ENCODE measurements at regions not wholly inside any gene's neighbourhood (a gene's known extent, or its start where the extent isn't known, plus 50 kb on each side); places are given as distances from the start of the nearest gene placed in this dataset.

DNA sequence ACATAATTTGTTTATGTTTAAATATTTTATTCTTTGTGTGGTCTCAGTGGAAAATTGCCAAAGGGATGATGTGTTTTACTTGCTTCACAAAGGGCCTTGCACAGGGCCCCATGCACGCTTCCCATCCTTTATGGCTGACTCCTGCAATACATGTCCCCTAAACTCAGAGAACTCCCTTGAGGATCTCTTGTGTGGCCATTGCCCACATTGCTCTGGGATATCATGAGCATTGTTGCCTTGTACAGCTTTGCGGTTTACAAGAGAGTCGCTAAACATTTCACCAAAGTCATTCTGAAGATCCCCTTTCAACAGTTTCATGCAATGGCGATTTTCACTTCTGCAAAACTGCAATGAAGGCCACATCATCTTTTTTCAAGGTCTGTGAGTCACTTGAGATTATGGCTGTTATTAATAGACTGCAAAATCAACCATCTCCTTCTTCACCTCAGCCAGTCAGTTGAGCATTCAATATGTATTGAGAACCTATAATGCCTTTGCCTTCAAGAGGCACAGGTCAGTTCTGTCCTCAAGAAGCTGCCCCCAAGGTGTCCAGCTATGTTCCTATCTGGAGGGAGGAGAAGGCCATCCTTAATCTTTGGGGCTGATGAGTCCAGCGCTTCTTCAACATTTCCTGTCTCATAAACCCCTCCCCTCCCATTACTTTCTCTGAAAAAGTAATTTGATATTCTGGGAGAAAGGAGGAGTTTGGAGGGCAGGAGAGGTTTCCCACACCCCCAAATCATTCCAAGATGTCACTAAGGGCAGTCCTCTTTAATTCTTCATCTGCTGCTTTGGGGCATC, 108.1 kb downstream of the CCDC71L start:
- TF ChIP-seq, protein P1, sequence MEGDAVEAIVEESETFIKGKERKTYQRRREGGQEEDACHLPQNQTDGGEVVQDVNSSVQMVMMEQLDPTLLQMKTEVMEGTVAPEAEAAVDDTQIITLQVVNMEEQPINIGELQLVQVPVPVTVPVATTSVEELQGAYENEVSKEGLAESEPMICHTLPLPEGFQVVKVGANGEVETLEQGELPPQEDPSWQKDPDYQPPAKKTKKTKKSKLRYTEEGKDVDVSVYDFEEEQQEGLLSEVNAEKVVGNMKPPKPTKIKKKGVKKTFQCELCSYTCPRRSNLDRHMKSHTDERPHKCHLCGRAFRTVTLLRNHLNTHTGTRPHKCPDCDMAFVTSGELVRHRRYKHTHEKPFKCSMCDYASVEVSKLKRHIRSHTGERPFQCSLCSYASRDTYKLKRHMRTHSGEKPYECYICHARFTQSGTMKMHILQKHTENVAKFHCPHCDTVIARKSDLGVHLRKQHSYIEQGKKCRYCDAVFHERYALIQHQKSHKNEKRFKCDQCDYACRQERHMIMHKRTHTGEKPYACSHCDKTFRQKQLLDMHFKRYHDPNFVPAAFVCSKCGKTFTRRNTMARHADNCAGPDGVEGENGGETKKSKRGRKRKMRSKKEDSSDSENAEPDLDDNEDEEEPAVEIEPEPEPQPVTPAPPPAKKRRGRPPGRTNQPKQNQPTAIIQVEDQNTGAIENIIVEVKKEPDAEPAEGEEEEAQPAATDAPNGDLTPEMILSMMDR (IDR thresholded peaks at IDR 0.05), result no peak
- TF ChIP-seq POLR2A (IDR thresholded peaks at IDR 0.05), result no peak
